NCI-H1048 (cell line): ENCODE measurements at regions not wholly inside any gene's neighbourhood (a gene's known extent, or its start where the extent isn't known, plus 50 kb on each side); places are given as distances from the start of the nearest gene placed in this dataset.

ENCODE experiments used
- DNase-seq: peaks from one replicate; lab custom pipeline; 2025; lab: John Stamatoyannopoulos, UW

DNA sequence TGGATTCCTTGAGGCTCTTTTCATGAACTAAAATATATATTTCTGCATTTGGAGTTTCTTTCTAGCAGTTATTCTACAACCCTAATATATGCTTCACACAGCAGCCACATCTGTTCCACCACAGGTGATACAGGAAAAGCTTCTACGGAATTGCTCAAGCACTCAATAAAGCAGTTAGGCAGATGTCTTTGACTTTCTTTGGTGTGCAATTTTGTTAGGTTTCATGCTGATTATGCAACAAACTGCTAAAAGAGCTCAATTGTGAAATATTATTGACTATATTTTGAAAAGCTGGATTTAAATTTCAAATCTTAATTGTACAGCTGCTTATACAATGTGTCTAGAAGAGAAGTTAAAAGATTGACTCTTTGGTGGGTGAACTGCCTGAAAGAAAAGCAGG lies 1055.6 kb upstream of the FBXO33 start:
- DNase-seq = no peak

- DNase-seq = no peak
Measured at GRCh38 chr14:40485688-40486087, 1053.5 kb upstream of the FBXO33 start.

DNA sequence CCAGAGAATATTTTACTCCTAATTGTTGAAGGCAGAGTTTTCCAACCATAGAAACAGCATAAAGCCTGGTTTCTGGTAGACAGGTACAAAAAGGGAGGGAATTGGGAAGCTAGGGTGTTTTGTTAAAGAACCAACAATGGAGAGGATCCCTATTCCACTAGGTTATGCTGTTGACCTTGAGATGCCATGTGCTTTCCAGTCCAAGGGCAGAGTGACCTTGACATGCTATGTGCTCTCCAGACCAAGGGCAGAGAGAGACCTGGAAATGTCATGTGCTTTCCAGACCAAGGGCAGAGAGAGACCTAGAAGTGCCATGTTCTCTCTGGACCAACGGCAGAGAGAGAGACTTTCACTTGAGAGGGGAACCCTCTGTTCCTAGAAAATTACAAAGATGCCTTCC lies 1043.8 kb upstream of the FBXO33 start:
- no peak for DNase-seq

GRCh38 chr14:40467969-40468368 lies 1035.7 kb upstream of the FBXO33 start:
- DNase-seq = no peak

- no peak for DNase-seq
Measured at GRCh38 chr14:40464531-40464930, 1032.3 kb upstream of the FBXO33 start.

GRCh38 chr14:40463886-40464285 lies 1031.7 kb upstream of the FBXO33 start:
- DNase-seq = no peak

- no peak for DNase-seq
Measured at GRCh38 chr14:40452674-40453073, 1020.4 kb upstream of the FBXO33 start.

- DNase-seq = no peak
Measured at GRCh38 chr14:40447017-40447416, 1014.8 kb upstream of the FBXO33 start.

DNA sequence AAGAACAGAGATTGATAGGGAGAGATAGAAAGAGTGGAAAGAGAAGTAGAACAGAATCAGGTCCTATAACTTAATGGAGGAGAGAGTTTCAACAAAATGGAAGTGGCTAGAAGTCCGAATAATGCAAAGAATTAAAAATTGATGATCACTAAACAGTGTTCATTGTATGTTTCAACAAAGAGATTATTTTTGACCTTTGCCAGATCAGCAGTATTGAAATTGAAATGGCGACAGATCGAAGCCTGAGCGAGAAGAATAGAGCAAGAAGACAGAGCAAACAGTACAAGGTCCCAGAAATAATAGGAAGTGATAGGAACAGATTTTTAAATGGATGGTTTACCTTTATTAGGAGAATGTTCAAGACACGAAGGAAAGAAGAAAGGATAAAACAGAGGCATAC lies 1012.8 kb upstream of the FBXO33 start:
- no peak for DNase-seq

DNA sequence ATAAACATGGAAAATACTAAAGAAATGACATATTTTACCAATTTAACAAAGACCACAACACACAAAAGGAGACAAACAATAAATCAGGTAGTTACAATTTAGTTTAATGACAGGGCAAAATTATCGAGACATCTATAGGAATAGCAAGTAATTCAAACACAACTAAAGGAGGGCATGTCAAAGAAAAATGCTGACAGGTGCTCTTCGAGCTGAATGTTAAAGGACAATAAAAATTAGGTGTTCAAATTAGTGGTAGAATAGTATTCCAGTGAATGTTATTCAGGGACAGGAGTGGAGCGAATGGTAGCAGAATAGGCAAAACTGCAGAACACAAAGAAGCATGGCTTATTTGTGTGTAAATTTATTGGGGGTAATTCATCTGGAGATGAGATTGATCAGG lies 1004.3 kb upstream of the FBXO33 start:
- DNase-seq = no peak

GRCh38 chr14:40417777-40418401 lies 985.7 kb upstream of the FBXO33 start:
- DNase-seq = peak; percentile 5

DNA sequence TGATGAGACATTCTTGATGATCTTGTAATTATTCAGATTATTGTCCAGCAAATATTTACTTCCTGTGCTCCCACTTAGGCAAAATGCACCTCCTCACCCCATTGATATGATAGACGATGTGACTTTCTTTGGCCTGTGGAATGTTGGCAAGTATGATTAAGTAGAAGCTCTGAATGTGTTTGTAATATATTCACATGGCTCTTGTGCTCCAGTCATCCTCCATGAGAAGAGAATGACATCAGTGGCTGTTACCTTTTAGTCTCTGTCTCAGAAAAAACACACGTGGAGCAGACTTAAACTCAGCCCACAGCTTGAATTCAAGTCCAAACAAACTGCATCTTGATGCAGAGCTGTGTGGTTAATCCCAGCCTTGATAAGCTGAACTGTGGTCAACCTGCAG lies 984.3 kb upstream of the FBXO33 start:
- no peak for DNase-seq

DNA sequence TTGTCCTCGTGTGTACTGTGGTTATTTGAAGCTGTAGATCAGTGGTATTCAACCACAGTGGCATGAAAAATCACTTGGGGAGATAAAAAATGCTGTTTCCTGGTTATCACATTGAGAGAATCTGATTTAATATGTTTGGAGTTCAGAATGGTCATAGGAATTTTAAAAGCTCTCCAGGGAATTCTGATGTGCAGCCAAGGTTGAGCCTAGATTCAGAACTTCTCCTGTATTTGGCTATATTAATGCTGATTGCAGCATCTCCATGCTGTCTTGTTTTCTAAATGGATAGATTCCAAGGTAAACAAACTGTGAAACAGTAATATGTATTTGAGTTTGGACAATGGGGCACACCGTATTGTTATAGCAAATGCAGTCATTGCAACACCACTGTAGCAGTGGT lies 982.2 kb upstream of the FBXO33 start:
- DNase-seq = no peak

DNA sequence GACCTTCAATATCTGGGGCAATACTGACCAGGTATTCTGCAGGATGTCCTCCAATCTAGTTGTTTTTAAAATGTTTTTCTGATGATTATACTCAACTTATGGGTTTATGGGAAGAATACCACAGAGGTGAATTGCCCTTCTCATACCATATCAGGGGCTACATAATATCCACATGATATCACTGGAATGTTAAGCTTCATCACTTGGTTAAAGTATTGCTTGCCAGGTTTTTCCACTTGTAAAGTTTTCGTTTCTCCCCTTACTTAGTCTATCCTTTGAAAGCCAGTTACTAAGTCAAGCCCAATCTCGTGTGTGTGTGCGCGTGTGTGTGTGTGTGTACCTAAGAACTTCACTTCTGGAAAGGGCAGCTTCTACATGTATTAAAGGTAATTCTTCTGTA lies 980.9 kb upstream of the FBXO33 start:
- no peak for DNase-seq

- DNase-seq = no peak
Measured at GRCh38 chr14:40410708-40411107, 978.5 kb upstream of the FBXO33 start.

- DNase-seq = no peak
Measured at GRCh38 chr14:40402957-40403356, 970.7 kb upstream of the FBXO33 start.

DNA sequence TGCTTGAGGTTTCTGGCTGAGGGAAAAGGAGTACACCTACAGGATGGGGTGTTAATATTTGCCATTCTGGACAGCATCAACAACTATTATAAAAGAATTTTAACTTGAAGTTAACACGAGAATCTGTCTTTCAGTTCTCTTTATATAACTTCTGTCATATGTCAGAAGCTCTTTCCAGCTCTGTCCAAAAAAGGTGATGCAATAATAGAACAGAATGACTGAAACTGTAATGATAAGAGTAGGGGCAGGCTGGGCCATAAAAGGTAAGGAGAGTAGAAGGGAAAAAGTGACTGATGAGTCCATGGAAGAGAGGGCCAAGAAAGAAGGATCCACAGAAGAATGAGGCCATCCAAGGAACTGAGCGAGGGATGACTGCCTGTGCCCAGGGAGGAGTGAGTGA lies 966.7 kb upstream of the FBXO33 start:
- DNase-seq = no peak

- DNase-seq = no peak
Measured at GRCh38 chr14:40394634-40395340, 962.6 kb upstream of the FBXO33 start.

DNA sequence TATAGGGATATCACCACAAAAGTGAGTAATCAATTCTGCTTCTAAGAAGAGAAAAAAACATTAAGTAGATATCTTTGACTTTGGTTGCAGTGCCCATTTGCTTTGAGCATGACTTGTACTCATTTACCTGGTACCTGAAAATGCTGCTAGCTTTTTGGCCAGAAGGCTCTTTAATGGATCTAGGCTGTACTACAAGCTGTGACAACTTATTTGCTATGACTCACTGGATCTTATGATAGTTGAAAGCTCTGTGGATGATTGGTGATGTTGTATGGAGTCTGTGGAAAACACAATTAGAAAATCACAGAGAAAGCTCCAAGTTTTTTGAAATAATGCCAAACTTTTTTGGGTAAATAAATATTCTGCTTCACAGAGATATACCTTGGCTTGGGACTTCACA lies 960.9 kb upstream of the FBXO33 start:
- DNase-seq = no peak

DNA sequence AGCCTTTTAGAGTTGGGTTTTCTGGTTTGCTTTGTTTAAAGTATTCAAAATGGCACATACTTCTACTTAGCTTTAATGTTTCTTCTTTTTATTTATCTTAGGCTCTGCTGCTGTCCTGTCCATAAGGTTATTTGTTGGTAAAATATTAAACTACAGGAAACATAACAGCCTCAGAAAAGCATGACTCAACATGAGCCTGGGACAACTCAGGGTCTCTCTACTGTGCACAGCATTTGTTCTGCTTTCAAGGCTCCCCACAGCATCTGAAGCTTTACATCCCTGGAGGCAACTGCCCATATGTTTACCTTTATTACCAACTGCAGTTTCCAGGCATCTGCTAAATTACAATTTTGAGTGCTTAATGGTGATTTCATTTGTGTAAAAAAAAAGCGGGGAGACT lies 954.2 kb upstream of the FBXO33 start:
- no peak for DNase-seq

DNA sequence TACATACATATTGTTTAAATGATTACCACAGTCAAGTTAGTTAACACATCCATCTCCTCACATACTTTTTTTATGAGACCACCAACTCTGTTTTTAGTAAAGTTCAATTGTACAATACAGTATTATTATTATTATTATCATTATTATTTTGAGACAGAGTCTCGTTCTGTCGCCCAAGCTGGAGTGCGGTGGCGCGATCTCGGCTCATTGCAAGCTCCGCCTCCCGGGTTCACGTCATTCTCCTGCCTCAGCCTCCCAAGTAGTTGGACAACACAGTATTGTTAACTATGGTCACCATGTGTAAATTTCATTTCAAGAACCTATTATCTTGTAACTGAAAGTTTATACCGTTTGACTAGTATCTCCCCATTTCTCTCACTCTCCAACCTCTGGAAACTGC lies 942.0 kb upstream of the FBXO33 start:
- no peak for DNase-seq

DNA sequence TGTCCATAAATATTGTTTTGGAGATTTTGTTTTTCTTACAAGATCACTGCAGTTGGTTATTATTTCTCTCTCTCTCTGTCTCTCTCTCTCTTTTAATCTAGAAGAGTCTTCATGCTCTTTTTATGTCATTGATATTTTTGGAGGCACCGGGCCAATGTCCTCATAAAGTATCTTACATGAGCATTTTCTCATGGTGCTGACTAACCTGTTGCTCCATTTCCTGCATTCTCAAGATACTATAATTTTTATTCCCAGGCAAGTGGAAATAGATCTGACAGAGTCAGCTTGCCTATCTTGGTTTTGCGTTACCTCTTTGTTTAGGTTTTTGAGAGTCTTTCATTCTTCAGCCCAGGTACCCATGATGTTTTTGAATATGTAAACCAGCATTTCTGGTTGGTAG lies 938.8 kb upstream of the FBXO33 start:
- no peak for DNase-seq

- DNase-seq = peak; percentile 17
Measured at GRCh38 chr14:40368314-40368713, 936.1 kb upstream of the FBXO33 start.

GRCh38 chr14:40367717-40368116 lies 935.5 kb upstream of the FBXO33 start:
- DNase-seq = no peak
